Activated CD4-positive, alpha-beta T cell treated with anti-CD3 and anti-CD28 coated beads for 48 hours (primary cell): ENCODE measurements at regions not wholly inside any gene's neighbourhood (a gene's known extent, or its start where the extent isn't known, plus 50 kb on each side); places are given as distances from the start of the nearest gene placed in this dataset.
"Not testable (repeated sequence)": the region's sequence is repeated elsewhere in the genome, so short reads cannot be mapped to it uniquely, and the experiment has no call there.

Experiments used
- DNase-seq: peaks from one replicate; pipeline ENCODE4 v3.0.0-alpha.2; 2020

DNA sequence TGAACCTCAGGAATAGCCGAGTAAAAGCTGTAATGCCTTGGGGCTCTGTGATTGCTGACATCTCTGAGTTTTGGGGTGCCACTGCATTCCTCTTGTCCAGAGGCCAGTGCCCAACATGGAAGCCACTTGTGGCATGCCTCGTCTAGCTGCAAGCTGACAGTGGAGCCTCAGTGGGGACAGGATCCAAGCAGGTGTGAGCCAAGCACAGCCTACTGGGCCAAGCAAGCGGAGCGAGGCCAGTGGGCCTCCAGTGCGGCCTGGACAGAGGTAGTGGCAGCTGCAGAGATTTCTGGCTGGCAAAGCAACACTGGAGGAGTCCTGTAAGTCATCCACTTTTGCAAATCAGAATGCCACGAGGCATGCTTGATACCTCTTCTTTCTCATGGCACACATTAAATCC, 1038.2 kb upstream of the CNTN5 start:
- no peak for DNase-seq

DNA sequence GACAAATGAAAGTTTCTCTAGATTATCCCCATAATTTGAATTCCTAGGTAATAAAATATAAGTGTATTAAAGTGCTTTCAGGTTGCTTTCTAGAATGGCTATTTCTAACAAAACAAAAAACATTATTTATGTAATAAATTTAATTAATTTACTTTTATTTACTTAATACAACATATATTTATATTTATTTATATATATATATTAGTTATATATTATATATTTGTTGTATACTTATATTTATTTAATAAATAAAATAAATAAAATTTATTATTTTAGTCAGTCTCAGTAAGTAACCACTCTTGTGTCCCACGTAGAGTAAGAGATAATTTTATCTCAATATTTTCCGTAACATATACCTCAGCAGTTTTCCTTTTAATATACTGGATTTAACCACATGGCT, 1031.6 kb upstream of the CNTN5 start:
- DNase-seq = no peak

DNA sequence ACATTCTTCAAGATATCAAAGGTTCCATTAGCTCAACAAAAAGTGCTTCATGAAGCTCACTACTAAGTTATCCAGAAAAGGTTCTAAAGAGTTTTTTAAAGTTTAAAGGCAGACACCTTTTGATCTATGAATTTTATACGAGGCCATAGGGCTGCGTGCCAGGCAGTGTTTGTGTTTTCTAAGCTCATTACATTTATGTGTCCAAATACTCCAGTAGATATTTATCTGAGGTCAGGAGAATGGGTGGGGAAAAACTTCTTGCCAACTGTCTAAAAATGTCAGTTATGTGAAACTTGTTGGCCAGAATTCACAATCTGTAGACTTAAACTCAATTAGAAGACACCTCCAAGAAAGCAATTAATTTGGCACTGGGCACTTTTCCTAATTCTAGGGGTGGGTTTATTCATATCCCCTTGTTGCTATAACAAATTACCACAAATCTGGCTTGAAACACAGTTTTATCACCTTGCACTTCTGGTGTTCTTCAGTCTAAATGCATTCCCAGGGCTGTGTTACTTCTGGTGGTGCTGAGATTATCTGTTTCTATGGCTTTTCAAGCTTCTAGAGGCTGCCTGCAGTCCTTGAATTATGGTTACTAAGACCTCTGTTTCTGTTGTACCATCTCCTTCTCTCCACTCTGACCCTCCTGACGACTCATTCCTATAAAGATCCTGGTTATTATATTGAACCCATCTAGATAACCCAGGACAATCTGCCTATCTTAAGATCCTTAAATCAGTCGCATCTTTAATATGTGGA, 1030.4 kb upstream of the CNTN5 start:
- no peak for DNase-seq

DNA sequence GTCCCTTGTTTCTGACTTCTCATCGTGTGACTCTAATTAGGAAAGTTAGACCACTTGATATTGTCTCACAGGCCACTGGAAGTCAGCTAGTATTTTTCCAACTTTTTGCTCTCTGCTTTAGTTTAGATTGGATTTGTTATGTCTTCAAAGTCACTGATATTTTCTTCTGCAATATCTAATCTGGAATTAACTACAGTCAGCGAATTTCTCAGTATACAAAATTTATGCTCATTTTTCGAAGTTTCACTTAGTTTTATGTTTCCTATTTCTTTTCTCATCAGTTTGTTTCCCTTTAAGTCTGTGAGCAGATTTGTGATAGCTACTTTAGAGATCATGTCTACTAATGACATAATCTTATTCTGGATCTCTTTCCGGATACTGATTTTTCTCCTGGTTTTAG, 1027.2 kb upstream of the CNTN5 start:
- DNase-seq = no peak

DNA sequence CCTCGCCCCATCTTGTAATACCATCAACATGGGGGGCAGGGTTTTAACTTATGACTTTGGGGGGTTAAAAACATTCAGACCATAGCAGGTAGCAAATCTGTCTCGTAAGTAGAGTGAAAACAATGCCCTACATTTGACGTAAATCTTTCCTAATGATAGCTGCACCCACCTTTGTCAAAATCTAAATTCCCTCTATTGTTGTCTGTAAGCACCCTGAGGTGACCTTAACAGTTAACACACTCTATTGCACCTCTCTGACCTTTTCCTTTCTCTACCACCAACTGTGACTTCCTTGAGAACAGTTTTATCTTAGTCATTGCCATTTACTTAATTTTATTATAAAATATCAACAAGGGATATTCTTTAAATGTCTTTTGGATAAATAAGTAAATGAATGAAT, 1024.9 kb upstream of the CNTN5 start:
- DNase-seq = no peak

DNA sequence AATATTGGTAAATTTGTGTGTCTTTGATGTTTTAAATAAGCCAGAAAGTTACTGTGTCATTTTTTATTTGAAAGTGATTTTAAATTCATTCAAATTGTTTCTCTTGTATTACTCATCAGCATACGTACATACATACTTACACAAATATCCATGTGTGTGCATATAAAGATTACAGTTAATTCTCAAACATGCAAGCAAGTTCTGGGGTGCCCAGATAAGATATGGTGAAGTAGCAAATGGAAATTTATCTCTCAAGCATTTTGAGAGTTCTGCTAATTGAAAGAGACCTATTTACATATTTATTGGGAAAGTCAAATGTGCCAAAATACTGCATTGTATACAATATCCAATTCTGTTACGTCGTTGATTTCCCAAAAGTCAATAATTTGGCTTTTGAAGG, 1024.0 kb upstream of the CNTN5 start:
- no peak for DNase-seq

DNA sequence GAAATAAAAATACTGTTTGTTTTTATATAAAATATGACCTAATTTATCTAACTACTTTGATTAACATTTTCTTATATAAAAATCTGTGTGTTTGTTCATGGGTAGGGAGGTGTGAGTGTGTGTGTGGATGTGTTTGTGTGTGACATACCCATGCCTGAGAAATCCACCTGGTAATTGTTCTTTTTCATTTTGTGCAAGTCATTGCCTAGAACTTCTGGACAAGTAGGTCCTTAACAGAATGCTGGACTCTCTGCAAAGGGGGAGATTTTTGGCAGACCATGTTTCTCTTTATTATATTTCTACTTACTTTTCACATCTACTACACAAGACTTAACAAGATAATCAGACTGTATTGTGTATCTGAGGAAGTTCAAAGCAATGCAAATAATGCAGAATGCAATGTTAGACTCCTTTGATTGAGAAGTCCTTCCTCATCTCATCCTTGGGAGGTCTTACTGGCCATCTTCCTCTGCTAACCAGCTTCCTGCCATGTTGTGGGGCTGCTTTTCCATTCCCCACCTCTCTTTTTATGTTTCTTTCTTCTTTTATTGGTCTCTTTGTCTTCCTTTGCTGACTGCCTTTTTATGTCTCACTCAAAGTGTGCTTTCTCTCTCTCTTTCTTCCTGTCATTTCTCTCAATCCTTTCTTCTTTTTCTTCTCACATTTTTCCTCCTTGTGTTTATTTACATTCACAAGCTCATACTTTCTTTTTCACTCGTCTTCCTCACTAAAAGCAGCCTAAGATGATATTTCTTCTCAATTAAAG, 1017.0 kb upstream of the CNTN5 start:
- DNase-seq = no peak

DNA sequence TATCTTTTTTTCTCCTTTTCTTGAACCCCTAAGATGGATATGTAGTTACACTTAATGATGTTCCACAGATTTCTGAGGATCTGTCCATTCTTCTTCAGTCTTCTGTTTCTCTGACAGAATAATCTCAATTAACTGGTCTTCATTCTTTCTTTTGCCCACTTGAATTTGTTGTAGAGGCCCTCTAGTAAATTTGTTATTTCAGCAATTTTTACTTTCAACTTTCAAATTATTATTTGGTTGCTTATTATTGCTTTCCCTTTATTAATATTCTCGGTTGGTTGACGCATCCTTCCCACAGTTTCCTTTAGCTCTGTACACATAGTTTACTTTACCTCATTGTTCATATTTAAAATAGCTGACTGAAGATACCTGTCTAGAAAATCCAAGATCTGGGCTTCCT, 1013.7 kb upstream of the CNTN5 start:
- DNase-seq = no peak

DNA sequence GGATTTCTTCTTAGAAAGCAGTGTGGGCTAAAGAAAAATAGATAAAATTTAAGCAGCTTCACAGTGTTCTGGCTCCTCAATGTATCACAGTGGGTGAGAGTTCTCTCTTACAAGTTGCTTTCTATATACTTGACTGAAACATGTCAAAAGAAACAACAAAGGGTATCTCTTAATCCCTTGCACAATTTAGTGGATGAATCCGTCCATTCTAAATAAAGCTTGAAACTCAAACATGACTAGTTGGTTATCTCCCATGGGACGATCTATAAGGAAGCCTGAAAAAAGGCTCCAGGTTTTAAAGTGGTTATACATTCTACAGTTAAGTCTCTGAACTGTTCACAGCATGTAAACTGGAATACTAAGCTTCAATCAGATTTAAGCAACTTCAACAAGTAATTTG, 993.1 kb upstream of the CNTN5 start:
- DNase-seq = no peak

DNA sequence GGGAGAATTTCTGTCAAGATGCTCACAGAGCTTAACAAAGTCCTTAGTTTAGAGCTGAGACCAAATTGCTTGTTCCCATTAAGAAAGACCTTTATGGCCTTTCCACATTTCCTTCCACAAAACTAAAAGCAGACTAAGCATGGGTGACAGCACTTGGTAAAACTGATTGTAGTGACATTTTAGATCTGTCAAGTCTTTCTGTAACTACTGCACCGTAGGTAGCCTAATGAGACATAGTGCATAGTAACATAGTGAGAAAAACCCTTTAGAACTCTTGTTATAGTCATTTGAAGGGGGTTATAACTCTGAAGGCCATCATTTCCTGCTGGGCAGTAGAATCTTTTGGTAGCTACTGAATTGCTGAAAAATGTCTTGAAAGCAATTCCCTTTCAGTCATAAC, 990.9 kb upstream of the CNTN5 start:
- no peak for DNase-seq

DNA sequence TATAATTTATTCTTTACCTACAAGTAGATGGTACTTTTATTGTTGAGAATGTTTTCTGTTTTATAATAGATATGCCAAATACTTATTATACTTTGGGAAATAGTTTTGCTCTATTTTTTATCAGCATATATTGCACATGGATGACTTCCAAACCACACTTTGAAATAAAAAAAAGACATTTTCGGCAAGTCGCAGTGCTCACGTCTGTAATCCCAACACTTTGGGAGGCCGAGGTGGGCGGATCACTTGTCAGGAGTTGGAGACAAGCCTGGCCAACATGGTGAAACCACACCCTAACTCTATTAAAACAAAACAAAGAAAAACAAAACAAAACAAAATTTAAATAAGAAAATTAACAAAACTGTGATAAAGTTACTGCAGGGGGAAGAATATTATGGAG, 983.9 kb upstream of the CNTN5 start:
- no peak for DNase-seq

DNA sequence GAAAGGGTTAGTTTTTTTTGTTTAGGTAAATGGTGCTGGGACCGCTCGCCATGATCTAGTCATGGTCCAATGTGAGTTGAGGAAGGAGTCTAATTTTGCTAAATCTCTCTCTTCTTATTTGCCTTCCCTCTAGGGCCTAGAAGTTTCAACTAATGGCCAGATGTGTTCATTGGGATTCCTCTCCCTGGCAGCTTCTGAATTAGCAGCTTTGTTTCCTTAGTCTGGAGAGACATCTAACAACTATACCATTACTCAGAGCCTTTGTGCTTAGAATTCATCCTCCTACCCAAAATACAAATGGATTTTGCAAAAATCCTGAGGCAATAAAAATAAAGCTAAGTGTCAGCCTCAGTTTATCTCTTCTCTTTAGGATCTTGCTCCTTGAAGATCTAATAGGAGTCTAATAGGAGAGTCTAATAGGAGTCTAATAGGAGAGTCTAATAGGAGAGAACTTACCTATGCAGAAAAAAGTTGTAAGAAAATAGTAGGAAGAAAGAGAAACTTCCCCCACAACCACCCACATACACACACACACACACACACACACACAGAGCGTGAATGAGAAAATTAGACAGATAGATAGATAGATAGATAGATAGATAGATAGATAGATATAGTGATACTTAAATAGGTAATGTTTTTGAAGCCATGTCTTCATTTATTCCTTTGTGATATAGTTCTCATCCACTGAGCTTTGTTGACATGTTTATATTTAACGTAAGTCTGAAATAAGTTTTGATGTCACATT, 980.5 kb upstream of the CNTN5 start:
- no peak for DNase-seq

DNA sequence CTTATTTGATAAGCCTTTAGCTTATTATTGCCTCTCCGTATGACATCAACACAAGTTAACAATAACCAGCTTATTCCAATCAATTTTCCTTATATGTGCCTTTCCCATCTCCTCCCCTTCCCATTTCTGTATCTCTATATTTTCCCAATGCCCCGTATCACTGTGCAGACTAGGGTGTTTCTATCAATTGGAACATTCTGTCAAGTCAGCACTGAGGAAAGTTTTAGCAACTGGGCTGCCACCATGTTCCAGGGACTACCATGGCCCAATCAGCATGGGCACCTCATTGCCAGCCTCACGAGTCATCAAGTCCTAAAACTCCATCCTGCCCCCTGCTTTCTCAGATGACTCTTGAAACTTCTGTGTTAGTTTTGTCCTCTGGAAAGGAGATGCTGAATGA, 973.1 kb upstream of the CNTN5 start:
- no peak for DNase-seq

DNA sequence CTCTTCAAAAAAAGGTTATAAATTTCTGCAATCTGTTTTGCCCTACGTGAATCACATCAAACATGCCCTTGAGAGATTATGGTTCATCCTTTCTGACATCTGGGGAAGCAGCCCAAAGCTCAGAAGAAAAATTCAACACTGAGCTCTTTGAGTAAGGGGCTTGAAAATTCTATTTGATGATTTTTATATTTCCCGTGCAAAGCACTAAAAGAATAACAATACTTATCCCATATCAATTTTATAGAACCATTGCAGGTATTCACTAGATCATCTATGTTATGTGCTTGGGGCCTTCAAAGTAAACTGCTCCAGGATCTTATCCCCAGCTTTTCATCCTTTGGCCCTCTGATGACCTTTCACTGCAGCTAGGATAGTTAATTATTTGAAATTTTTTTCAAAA, 966.9 kb upstream of the CNTN5 start:
- no peak for DNase-seq

DNA sequence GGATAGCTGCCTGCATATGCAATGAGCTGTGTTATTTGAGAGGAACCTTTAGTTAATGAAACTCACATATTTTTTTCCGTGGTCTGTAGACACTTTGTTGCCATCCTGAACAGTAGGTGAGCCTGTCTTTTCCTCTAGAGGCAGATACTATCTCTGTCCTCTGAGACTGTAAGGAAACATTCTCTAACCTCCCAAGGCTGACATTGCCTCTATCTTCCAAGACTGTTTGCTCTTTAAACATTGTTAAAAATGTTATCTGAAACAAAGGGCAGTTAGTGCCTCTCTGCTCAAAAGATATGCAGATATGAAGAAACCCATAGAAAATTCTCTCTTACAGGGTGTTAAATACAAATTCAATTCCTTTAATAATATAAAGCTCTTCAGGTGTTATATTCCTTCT, 963.8 kb upstream of the CNTN5 start:
- no peak for DNase-seq

DNA sequence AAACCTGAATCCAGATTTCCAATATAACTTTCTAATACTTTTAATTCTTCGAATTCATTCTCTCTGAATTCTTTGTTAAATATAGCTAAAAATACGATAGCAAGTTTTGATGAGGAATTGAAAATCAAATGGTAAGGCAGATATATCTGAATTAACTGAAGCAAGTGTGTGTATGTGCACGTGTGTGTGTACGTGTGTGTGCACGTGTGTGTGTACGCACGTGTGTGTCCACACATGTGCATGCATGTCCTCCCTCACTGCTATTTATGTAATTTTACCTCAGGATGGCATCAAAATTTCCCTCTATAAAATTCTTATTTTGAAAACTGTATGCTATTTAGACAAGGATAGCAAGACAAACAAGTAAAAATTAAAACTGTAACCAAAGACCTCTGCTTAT, 961.3 kb upstream of the CNTN5 start:
- DNase-seq = no peak

DNA sequence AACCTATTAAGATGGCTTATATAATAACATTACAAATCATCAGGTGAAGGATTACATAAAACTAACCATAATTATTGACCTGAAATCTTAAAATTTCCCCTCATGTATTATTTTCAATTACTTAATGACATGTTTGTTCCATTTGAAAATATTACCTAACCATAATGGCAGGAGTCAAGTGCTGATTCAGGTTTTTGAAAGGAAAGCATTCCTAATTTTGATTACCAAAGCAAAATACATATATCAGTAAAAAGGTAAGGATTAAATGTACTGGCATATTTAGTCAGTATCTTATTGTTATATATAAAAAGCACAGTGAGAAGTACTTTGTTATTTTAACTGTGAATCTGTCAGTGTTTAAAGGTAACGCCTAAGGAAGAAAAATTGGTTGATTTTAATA, 960.0 kb upstream of the CNTN5 start:
- no peak for DNase-seq

DNA sequence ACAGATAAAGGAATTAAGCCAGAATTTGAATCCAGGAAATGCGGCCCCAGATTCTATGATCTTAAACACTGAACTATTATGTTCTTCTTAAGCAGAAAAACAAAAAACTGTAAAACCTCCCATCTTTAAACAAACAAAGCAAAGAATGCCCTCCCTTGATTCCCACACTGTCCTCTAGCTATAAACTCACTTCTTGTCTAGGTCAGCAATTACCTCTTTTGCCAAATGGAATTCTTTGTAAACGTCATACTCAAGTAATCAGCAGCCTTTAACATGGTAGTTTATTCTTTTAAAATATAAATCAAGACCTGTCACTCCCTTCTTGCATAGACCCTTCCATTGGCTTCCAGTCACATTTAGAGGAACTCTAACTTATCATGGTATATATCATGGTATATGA, 958.9 kb upstream of the CNTN5 start:
- no peak for DNase-seq

DNA sequence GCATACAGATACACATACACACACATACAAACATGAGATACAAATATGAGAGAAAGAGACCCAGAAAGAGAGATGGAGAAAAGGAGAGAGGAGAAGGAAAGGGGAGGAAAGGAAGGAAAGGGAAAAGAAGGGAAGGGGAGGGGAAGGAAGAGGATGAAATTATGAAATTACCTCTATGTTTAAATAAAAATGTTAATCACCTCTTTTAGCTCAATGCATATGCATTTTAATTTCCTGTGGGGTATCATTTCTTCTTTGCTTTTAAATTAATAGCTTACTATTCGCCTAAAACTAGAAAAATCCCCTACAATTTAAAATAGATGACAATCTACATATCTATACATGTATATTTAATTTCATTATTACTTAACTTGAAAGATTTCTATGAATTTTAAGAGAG, 958.0 kb upstream of the CNTN5 start:
- DNase-seq = no peak

DNA sequence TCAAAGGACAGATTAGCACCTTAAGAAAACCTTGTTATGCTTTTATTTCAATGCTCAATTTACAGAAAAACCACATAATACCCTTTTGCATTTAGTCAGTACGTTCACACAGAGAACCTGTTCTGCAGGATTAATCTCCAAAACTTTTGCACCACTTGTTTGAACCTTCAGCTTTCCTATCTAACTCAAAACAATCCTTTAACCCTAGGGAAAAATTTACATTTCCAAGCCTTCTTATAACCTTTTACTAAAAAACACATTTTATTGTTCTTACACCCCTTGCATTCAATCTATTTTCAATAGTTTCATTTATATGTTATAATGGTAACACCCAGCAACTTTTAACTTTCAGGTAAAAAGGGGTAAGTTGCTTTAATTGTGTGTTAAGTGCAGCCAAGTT, 952.5 kb upstream of the CNTN5 start:
- no peak for DNase-seq

DNA sequence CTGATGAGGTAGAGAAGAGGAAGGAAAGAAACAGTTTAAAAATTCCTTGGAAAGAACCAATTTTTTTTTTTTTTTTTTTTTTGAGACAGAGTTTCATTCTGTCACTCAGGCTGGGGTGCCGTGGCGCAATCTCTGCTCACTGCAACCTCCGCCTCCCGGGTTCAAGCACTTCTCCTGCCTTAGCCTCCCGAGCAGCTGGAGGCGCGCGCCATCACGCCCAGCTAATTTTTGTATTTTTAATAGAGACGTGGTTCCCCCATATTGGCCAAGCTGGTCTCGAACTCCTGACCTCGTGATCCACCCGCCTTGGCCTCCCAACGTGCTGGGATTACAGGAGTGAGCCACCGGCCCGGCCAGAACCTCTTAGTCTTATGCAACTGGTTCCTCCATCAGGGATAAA, 951.6 kb upstream of the CNTN5 start:
- DNase-seq = not testable (repeated sequence)

DNA sequence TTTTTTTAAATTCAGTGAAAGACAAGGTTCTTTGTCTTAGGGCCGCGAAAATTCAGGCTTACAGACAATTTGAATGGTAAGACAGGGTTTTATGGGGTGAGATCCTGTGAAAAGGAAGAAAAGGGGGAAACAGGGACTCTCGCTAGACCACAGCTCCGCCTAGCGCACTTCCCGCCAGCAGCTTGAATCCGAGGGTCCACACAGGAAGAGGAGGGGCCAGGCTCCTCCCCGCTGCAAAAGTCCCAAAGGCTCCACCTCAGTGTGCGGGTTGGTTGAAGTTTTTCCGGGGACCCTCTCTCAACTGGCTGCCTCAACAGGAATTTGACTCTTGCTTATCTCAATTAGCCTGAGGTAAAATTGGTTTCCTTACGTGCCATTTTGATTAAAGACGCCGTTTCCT, 950.9 kb upstream of the CNTN5 start:
- no peak for DNase-seq

DNA sequence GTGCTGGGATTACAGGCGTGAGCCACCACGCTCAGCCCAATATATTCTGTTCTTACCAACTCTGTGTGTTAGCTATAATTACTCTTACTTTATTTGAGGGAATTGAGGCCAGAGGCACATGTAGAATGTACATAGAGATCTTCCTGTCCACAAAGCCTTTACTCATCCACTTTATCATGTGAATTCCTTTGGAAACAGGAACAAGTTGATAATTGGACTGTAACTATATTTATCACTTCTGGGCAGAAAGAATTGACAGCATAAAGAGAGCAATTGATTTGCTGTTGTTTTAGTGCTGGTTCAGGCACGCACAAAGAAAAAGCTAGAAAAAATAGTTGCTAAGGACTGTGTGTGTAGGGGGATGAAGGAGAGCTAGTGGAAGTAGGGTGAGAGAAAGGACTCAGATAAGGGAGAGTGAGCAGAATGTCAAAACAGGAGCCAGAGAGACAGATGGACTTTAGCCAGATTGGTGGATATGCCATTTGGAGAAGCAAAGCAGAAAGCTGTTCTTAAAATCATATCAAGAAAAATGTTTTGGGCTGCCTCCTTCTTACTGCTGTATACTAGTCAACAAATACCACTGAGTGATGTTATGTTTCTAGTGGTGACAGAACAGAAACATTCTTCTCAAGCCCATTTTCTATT, 929.8 kb upstream of the CNTN5 start:
- DNase-seq = no peak

DNA sequence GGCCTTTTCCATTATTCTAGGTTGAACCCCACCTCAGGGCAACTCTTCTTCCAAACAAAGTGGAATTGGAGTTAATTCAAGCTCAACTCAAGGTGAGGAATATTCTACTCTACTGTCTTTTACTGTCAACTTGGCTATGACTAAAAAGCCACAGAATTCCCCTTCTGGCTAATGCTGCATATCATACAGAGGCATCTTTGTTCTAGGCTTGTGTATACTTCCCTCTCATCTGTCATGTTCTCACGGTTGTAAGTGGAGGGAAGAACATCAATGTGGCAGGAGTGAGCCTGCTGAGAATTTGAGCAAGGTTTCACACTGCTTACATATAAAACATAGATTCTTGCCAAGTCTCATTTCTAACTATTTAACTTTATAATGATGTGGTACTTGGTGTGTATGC, 921.4 kb upstream of the CNTN5 start:
- DNase-seq = no peak
